Tibial nerve (tissue), 4 donors: ENCODE measurements at regions not wholly inside any gene's neighbourhood (a gene's known extent, or its start where the extent isn't known, plus 50 kb on each side); places are given as distances from the start of the nearest gene placed in this dataset.

ENCODE experiments used
- DNase-seq, 2 donors: peaks; one replicate each; pipeline ENCODE4 v3.0.0-alpha.2; 2019; ENCODE audit warnings: low spot score in 2 of 2
- H3K27ac ChIP-seq, 4 donors: fragments of 200-600 bp; sonication (generic) in 3 of 4; one replicate each; pipeline ENCODE4 v1.5.1; 2017 to 2019; ENCODE audit warnings: mild to moderate bottlenecking in 1 of 4
- H3K27me3 ChIP-seq, 2 donors: fragments of 200-600 bp; sonication (generic) in 1 of 2; one replicate each; pipeline versions ENCODE4 v1.5.1 to v1.6.0; 2017 to 2019
- H3K36me3 ChIP-seq, 3 donors: fragments of 200-600 bp; sonication (generic); one replicate each; pipeline ENCODE4 v1.5.1; 2018 to 2019
- H3K4me1 ChIP-seq, 4 donors: fragments of 200-600 bp; sonication (generic) in 3 of 4; one replicate each; pipeline ENCODE4 v1.5.1; 2017 to 2019
- H3K4me3 ChIP-seq, 4 donors: fragments of 200-600 bp; sonication (generic) in 3 of 4; one replicate each; pipeline ENCODE4 v1.5.1; 2017 to 2019; ENCODE audit warnings: mild to moderate bottlenecking in 1 of 4, moderate library complexity in 1 of 4
- H3K9me3 ChIP-seq, 4 donors: fragments of 200-600 bp; sonication (generic) in 3 of 4; one replicate each; pipeline ENCODE4 v1.5.1; 2017 to 2019
- CTCF ChIP-seq, 5 experiments: fragments of 200-600 bp in 3 of 5; fragments of 450-650 bp in 2 of 5; sonication (generic) in 3 of 5; IDR thresholded peaks; one replicate each; pipeline ENCODE4 v1.5.1; 2016 to 2019; ENCODE audit warnings: antibody characterized with exemption in 5 of 5, mild to moderate bottlenecking in 3 of 5, moderate library complexity in 2 of 5
- EP300 ChIP-seq, 2 donors: sonication (generic); formaldehyde crosslinking; IDR thresholded peaks; one replicate each; pipeline ENCODE4 v1.6.1; 2017; ENCODE audit warnings: antibody characterized with exemption in 2 of 2, mild to moderate bottlenecking in 1 of 2
- POLR2A ChIP-seq, 2 donors: fragments of 450-650 bp; IDR thresholded peaks; one replicate each; pipeline ENCODE4 v1.6.1; 2017; ENCODE audit warnings: antibody characterized with exemption in 2 of 2, mild to moderate bottlenecking in 2 of 2, moderate library complexity in 2 of 2
- WGBS, 2 donors: methylation state at CpG; one replicate each; pipeline ENCODE4 v1.1.5; 2018; 5-methylcytosine and 5-hydroxymethylcytosine counted together

- H3K27me3 ChIP-seq: no peaks in the 10 kb centered on the region
- H3K27ac ChIP-seq: no peak overlapping the region
- 89 to 95% methylated on average over 4 of the region's 4 CpGs for WGBS, 2 donors
- no peaks in the 10 kb centered on the region for H3K4me1 ChIP-seq
- no peaks in the 10 kb centered on the region for H3K36me3 ChIP-seq
- no peaks in the 10 kb centered on the region for H3K9me3 ChIP-seq
- H3K4me3 ChIP-seq: no peak overlapping the region
- TF ChIP-seq EP300 (IDR thresholded peaks at IDR 0.05) (no peak), CTCF (IDR thresholded peaks at IDR 0.05) (no peak), POLR2A (IDR thresholded peaks at IDR 0.05) (no peak)
- DNase-seq: no peak
These were observed 146.9 kb upstream of the TMEM132C start for GRCh38 chr12:128120035-128120434.

DNA sequence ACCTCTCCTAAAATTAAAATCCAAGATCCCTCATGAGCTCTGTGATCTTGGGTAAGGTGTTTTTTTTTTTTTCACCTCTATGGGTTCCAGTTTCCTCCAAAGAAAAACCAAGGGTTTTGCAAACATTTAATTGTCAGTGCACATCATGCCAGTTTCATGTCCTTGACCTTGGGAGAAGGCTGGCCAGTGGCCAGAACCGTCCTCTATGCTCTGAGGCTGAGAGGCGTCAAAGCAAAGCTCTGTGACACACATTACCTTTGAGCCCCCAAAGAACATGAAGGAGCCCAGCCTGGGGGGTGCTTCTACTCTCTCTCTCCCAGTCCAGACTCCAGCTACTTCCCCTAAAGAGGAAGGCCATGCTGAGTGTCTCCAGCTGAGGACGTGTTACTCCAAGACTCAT is 145.5 kb upstream of the TMEM132C start:
- Histone ChIP-seq H3K27ac (no peak overlapping the region), H3K4me1 (no peaks in the 10 kb centered on the region), H3K36me3 (no peaks in the 10 kb centered on the region), H3K9me3 (no peaks in the 10 kb centered on the region), H3K27me3 (no peaks in the 10 kb centered on the region), H3K4me3 (no peak overlapping the region)
- DNase-seq: no peak
- WGBS, 2 donors: 70 to 74% methylated on average over 3 of the region's 3 CpGs
- TF ChIP-seq POLR2A (IDR thresholded peaks at IDR 0.05) (no peak), CTCF (IDR thresholded peaks at IDR 0.05) (no peak), EP300 (IDR thresholded peaks at IDR 0.05) (no peak)

GRCh38 chr12:128123096-128123495 is 143.9 kb upstream of the TMEM132C start:
- Histone ChIP-seq H3K27me3 (no peaks in the 10 kb centered on the region), H3K9me3 (no peaks in the 10 kb centered on the region), H3K36me3 (no peaks in the 10 kb centered on the region), H3K4me3 (no peak overlapping the region), H3K27ac (no peak overlapping the region), H3K4me1 (no peaks in the 10 kb centered on the region)
- DNase-seq: no peak
- whole genome bisulfite sequencing, 2 donors: 91 to 92% methylated on average over 8 of the region's 8 CpGs
- TF ChIP-seq CTCF (IDR thresholded peaks at IDR 0.05) (no peak), EP300 (IDR thresholded peaks at IDR 0.05) (no peak), POLR2A (IDR thresholded peaks at IDR 0.05) (no peak)

DNA sequence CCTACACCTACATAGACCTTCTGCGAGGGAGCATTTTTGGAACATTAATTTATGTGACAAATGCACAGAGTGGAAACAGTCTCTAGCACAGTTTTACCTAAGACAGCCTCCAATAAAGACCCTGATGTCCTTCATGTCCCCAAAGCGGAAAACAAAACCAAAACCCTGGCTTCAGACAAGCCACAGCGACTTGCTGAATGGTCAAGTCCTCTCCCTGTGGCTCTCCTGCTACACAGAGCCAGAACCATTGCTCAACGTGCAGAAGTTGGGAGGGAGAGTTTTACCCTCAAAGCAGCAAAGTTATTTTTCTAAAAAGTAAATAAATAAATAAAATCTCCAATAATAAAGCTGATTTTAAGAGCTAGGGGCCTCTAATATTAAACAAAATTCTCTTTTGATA is 135.0 kb upstream of the TMEM132C start:
- no peak for TF ChIP-seq POLR2A (IDR thresholded peaks at IDR 0.05)
- WGBS, 2 donors: 76 to 80% methylated on average over 4 of the region's 4 CpGs
- H3K4me1 ChIP-seq: no peaks in the 10 kb centered on the region
- no peaks in the 10 kb centered on the region for H3K36me3 ChIP-seq
- no peak overlapping the region for H3K4me3 ChIP-seq
- H3K27ac ChIP-seq: no peak overlapping the region
- no peaks in the 10 kb centered on the region for H3K9me3 ChIP-seq
- no peaks in the 10 kb centered on the region for H3K27me3 ChIP-seq
- DNase-seq: no peak

DNA sequence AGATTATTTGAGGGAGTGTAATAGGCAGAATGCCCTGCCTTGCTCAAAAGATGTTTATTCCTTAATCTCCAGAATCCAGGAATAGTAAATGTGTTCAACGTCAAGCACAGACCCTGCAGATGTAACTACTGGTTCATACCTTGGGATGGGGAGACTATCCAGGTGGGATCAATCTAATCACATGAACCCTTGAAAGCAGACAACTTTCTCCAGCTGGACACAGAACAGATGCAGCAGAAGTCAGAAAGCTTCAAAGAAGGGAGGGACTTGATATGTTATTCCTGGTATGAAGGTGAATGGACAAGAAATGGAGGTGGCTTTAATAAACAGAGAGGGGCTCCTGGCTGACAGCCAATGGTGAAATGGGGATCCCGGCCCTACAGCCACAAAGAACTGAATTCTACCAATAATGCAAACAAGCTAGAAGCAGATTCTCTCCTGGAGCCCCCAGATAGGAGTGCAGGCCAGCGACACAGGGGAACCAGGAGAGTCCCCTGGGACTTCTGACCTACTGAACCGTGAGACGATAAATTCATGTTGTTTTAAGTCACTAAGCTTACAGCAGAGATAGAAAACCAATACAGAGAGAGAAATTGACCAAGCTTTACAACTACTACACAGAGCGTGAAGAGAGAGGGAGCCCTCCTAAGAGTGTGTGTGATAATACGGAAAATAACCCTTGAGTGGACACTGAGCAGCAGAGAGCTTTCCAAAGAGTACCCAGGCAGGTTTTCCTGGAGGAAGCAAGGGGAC is 133.5 kb upstream of the TMEM132C start:
- Histone ChIP-seq H3K4me1 (no peaks in the 10 kb centered on the region), H3K4me3 (no peak overlapping the region), H3K27me3 (no peaks in the 10 kb centered on the region), H3K27ac (no peak overlapping the region), H3K36me3 (no peaks in the 10 kb centered on the region), H3K9me3 (no peaks in the 10 kb centered on the region)
- WGBS, 2 donors: 64 to 71% methylated on average over 7 of the region's 7 CpGs
- TF ChIP-seq POLR2A (IDR thresholded peaks at IDR 0.05) (no peak), CTCF (IDR thresholded peaks at IDR 0.05) (no peak), EP300 (IDR thresholded peaks at IDR 0.05) (no peak)
- DNase-seq: no peak
